Frontal cortex (tissue), 3 donors: ENCODE measurements at regions not wholly inside any gene's neighbourhood (a gene's known extent, or its start where the extent isn't known, plus 50 kb on each side); places are given as distances from the start of the nearest gene placed in this dataset.
"Not testable (repeated sequence)": the region's sequence is repeated elsewhere in the genome, so short reads cannot be mapped to it uniquely, and the experiment has no call there.

Experiments used
- DNase-seq, 2 donors: peaks; one replicate each; pipeline ENCODE4 v3.0.0; 2012; ENCODE audit warnings: low spot score in 2 of 2
- FAIRE-seq: peaks from 2 replicates; lab custom pipeline; 2012; peaks lifted over from hg19 to GRCh38; lab: Jason Lieb, UNC
- donor health status: control.
- donor health status: control.
- donor health status: control.

DNA sequence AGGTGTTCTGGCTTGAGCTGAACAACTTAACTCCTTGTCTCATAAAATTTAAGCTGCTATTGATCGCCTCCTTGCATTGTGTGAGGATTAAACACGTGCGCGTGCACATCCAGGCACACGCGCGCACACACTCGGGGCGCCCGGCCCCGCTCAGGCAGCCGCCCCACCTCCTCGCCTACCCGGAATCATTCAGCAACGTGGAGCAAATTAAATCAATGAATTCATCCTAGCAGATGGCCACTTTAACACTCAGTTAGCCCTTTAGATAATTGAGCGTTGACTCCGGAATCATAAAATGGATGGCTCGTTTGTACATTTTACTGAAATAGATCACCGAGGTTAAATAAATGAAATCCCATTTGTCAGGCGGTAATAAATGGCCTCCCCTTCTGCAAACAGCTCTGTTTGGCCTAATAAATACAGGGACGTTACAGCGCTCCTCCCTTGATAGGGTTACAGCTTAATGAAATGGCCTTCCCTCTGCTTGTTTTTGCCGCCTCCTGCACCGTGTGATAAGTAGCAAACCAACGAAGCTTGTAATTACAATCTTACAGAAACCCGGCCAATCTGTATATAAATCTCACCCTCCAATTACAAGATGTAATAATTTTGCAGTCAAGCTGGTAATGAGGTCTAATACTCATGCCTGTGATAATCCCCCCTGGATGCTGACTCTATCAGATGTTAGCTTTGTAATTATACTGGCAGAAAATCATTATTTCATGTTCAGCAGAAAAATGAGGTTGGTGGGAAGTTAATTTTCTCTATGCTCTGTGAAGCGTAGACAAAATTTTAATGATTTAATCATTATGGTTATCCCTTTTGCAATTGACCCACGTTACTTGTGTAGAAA lies 229.7 kb upstream of the IRX4 start:
- DNase-seq, result no peak

DNA sequence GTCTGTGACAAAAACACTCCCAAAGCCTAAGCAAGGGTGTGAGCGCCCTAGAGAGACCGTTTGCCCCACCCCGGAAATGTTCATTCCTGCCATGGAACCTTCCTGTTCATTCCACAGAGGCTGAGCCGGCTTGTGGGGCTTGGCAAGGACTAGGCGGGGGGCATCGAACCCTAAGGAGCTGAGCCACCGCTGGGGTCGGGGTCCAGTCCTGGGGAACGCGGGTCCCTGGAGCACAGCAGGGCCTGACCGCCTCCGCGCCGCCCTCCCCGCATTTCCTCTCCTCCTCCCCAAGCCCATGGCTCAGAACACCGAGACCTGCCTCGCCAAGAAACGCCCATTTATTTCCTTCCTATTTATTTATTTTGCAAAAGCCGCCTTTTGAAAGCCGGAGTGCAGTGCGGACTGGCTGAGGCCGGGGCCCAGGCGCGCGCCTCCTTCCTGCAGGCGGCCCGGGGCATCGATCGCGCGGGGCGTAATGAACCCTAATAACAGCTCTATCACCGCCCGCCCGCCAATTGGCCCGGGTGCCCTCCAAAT lies 228.9 kb upstream of the IRX4 start:
- no peak for DNase-seq
- FAIRE-seq, result no peak

More for the DNA sequence above, 229.7 kb upstream of the IRX4 start:
- no peak for FAIRE-seq

DNA sequence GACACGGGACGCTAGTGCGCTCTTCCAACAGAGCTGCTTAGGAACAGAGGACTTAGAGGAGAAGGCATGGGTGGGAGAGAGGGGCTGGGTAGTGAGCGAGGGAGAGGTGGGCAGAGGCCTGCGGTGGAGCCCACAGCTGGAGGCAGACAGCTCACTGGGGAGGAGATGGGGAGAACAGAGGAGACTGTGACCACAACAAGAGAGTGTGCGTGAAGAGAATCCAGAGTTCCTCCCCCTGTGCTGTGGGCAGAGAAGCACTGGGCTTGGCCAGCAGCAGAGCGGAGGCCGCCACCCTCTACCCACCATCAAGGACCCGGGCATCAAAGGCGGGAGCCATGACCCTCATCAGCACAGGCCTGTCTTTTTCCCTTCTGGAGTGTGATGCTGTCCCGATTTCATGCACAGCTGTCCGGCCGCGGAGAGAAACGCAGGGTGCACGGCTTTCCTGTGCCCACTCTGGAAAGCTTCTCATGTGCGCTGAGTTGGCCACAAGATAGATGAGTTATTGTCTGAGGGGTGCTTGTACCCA lies 228.3 kb upstream of the IRX4 start:
- FAIRE-seq, result no peak
- DNase-seq, result no peak

DNA sequence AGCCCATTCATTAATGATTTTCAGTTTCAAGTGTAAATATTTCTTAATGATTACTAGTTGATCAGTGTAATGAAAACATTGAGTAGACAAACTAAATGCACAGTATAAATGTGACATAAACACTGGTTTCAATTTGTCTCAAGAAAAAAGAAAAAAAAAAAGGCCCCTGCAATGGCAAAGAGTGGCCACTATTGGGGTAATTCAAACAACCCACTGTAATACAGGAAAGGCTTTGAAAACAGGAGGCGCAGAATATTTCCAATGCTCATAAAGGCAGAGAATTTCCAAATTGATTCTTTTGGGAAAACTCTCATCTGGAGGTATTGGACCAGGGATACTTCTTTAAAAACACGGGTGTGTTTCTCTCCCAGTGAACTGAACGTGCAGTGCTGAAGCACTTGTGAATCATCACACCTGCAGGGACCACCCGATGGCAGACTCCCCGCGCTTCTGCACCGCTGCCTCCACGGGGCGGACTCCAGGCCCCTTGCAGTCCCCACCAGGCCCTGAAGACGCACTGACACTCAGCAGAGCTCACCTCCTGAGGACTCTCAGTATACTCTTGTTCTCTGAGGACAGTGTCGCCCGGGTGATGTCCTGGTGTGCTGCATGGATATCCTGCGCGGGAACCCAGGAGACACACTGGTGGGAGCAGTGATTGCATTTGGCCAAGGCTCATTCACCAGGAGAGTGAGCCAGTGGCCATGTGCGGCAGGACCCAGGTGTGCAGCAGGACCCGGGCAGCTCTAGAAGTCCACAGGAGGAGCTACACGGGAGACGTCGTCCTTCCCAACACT lies 227.6 kb upstream of the IRX4 start:
- no peak for FAIRE-seq
- no peak for DNase-seq

DNA sequence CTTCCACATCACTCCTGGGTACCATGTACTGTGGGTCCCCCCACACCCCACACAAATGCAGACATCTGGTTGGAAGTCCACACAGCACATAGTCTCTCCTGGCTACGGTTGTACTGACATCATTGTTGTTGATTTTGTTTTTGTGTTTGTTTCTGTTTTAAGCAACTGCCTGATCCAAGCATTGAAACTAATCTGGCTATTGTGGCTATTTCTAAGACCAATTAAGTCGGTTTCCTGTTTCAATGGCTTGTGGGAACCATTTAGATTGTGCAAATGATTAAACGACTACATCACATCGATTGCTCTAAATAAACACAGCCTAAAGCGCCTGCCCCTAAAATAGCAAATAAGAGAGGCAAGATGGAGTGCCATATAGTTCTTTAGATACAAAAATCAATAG lies 226.8 kb upstream of the IRX4 start:
- no peak for DNase-seq
- FAIRE-seq, result no peak

DNA sequence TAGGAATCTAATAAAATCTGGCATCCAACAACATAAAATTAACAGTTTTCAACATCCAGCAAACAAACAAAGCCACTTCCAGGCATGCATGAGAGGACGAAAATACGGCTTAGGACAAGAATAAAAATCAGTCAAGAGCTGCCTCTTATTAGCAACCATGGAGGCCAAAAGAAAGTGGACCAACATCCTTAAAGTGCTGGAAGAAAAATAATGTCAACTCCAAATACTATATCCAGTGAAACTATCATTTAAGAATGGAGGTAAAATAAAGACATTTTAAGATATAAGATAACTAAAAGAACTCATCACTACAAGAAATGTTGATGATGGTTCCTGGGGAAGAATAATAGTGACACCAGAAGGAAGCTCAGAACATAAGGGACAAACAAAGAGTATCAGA lies 224.0 kb upstream of the IRX4 start:
- FAIRE-seq, result no peak
- DNase-seq, result no peak

DNA sequence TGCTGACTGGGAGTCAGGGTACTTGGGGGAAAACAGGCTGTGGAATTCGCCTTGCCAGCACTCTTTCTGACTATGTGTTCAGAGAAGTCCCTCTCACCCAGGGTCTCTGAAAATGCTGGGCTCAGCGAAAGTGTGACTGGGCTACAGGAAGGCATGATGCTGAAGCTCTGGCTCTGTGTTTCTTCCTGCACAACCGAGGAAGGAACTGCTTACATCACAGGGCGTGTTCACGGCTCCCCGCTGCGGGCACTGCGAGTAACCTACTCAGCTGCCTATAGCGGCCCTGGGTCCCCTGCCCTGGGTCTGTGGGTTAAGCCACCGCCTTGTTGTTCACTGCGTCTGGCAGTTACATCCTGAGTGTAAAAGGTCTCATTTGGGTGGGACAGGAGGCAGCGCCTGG lies 222.4 kb upstream of the IRX4 start:
- FAIRE-seq, result no peak
- DNase-seq, result no peak

DNA sequence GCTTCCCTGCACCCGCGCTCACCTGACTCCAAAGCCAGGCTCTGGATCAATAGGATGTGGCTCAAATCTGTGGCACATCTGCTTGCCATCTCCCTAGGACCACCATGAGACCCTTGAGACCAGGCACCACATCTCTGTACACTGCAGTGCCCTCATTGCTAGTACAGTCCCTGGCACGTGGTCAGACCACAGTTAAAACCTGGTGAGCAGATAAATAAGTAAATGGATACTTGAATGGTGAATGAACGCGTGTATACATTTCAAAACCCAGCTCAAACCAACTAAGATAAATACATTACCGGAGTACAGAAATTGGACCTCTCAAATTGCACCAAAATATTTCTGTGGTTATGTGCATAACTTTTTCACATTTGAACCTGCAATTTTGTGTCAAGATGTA lies 221.2 kb upstream of the IRX4 start:
- FAIRE-seq, result no peak
- no peak for DNase-seq

DNA sequence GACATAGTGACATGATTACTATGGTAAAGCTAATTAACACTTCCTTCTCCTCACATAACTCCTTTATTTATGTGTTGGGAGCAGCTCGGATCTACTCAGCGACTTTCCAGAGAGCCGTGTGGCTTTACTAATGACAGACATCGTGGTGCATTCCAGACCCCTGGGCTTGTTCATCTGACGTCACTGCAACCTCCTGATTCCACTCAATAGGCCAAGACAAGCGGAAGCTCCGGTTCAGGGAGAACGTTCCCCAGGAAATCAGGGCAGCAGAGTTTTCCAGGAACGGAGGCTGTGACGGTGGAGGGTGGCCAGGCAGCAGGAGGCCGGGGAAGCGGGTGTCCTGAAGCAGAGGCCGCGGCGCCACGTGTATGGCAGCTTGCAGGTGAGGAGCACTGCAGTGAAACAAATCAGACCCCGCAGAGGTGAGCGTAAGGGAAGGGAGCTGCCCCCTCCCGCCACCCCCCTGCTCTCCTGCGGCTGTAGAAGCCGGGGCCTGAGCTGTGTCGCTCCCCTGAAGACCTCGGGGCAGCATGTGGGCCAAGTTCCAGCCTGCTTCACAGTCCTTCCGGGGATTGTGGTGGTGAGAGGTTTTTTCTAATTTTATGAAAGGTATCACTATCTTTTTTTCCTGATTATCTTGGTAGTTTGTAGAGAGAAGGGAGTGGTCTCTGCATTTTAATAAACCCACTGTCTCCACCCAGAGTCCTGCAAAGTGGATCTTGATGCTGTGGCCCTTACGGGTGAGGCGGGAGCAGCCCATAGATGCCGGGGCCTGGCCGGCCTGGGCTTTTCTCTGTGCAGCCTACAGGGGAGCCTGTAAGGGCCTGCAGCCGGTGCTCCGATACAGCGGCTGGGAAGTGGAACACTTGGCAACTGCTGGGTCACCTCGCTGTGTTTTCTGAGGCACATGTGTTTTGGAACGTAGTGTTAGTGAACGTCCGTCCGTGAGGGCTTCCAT lies 220.4 kb upstream of the IRX4 start:
- DNase-seq, result no peak
- FAIRE-seq, result no peak

DNA sequence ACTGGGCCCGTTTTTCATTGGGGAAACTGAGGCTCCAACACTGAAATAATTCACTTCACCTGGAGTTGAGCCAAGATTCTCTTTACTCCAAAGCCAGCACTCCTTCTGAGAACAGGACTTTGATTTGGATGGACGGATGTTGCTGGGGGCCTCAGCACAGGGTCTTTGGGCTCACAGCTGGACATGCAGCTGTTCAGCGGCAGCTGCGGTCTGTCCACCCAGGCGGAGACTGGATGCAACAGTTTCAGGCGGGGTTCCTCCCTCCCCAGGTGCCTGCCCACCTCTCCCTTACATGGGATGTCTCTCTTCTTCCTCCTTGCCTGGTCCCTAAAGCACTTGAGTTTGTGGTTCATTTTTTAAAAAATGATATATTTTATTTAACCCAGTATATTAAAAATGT lies 219.0 kb upstream of the IRX4 start:
- FAIRE-seq (no peak), DNase-seq (no peak)

DNA sequence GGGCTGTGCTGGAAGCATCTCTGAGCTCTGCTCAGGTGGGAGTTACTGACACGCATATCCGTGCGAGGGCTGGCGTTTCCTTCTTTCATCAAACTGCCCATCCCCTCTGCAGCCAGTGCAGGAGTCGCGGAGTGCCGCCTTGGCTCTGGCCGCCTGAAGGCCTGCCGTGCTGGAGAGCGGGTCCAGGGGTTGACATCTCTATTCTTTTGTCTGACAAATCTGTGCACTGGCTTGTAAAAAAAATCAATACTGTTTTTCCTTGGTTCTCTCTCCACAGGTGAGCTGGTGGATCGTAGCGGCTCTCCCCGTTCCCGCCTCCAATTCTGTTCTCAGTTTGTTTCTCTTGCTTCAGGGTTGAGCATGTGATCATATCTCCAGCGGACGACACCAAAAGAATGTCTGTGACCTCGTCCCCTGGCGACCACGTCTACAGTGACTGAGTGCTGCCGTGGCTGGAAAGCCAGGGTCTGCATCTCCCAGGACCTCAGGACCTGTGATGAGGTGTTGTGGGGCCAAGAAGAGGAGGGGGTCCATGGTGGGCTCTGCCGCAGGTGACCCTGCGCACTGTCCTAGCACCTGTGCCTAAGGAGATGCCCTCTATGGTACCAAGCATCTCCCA lies 214.3 kb upstream of the IRX4 start:
- no peak for DNase-seq
- no peak for FAIRE-seq

DNA sequence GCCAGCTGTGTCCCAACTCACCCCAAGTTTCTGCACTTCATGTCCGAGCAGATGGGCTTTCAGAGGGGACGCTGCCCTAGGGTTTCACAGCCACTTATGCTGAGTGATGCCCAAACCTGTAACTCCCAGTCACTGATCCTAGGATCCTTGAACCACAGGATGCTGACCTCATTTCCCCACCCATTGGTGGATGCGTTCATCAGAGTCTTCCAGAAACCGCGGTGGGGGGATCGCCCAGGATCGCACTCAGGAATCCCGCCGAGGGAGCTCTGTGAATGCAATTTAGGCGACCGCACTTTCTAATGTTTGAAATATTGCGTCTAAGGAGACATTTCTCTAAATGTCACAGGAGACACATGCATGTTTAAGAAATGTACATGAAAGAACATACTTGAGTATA lies 212.3 kb upstream of the IRX4 start:
- DNase-seq, result no peak
- FAIRE-seq, result no peak

DNA sequence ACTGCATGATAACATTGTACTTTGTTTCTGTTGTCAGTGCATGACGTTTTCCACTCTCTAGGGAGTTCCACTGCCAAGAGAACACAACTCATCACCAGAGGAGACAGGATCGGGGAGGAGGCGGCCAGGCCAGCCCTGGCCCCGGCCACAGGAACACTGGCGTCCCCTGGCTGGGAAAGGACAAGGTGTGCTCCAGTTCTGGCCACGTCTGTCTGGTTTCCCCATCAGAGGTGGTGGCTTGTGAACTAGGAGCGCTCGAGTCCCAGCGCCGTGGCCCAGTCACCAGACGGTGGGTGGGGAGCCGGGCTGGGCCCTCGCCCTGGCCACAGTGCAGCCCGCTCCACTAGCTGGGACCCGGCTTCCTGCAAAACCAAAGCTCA lies 211.9 kb upstream of the IRX4 start:
- DNase-seq (no peak), FAIRE-seq (no peak)

DNA sequence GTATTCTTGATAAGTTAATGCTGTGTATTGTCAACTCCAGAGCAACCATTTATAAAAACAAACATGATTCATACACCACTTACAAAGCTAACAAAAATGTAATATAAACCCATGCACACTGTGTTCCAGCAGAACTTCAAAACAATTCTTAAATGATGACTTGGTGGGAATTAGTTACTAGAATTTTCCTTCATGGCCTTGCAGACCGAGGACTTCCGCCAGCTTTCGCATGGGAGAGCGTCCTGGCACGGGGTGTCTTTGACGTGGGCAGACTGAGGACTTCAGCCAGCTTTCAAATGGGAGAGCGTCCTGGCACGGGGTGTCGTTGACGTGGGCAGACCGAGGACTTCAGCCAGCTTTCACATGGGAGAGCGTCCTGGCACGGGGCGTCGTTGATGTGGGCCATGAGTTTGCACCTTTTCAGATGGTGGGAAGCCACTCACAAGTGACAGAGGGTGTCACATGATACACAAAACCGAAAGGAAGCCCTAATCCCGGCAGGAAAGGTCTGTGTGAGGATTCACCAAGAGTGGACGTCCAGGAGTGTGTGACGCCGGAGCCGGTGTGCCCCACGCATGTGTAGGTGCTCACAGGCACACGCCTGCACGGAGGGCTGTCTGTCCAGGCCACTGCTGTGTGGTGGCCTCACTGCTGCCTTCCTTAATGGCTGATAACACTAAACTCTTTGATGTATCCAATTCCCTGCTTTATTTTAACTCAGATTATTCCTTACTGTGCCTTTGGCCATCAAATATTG lies 211.3 kb upstream of the IRX4 start:
- DNase-seq, result no peak
- no peak for FAIRE-seq

DNA sequence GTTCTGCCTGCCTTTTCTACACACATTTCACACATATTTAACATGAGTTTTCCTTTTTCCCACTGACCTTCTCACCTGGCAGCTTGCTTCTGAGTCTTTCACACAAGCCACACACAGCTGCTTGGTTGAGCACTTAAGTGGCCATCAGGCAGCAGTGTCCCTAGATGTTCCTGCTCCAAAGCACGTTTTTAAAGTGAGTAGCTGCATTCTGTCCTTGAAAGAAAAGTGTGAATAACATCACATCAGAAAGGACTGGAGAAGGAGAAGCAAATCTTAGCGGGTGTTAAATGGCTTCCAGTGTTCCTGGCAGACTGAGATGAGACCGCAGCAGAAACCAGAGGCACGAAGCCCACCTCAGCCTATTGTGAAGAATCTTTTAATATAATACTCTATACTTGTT lies 209.2 kb upstream of the IRX4 start:
- FAIRE-seq (no peak), DNase-seq (no peak)

DNA sequence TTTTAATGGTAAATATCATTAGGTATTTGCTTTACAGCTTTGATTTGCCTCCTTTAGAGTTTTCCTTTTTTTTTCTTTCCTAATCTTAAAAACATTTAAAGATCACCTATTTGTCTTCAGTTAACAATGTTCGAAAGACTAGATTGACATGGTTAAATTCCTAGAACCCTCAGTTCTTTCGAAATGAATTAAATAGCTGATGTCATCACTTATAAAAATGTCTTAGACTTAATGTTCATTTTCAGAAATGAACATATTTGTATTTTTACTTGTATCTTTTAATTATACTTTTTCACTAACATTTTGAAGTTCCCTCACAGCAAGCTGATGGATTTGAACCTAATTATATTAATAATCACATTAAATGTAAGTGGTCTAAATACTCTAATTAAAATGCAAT lies 205.3 kb upstream of the IRX4 start:
- DNase-seq (no peak), FAIRE-seq (no peak)

DNA sequence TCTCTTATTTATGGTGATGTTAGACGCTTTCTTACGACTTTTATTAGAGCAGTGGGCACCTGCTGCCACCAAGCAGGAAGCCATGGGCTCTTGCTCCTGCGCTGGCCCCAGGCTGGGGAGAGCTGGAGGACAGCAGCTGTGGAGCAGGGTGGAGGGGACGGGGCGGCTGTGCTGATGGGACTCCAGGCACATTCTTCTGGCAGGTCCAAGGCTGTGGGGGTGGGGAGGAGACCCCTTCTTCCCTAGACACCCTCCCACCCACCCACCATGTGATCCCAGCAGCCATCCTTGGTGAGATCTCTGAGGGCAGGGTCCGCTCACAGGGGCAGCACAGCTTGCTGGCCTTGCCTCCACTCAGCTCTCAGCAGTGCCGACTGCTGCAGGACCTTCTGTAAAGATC lies 192.6 kb upstream of the IRX4 start:
- DNase-seq, result no peak
- FAIRE-seq, result no peak

DNA sequence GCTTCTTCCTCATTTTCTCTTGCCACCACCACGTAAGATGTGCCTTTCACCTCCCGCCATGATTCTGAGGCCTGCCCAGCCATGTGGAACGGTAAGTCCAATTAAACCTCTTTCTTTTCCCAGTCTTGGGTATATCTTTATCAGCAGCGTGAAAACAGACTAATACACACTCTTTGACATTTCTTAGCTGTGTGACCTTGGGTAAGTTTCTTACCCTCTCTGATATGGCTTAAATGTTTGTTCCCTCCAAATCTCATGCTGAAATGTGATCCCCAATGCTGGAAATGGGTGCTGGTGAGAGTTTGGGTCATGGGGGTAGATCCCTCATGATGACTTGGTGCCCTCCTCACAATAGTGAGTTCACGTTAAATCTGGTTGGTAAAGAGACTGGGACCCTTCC lies 188.8 kb upstream of the IRX4 start:
- DNase-seq, result no peak
- no peak for FAIRE-seq

DNA sequence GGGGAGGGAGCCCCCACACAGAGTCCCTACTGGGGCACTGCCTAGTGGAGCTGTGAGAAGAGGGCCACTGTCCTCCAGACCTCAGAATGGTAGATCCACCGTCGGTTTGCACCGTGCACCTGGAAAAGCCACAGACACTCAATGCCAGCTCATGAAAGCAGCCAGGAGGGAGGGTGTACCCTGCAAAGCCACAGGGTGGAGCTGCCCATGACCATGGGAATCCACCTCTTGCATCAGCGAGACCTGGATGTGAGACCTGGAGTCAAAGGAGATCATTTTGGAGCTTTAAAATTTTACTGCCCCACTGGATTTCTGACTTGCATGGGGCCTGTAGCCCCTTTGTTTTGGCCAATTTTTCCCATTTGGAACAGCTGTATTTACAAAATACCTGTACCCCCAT lies 188.1 kb upstream of the IRX4 start:
- FAIRE-seq, result not testable (repeated sequence)

More for the DNA sequence above, 188.1 kb upstream of the IRX4 start:
- DNase-seq, result not testable (repeated sequence)
